ENCODE measurements at regions not wholly inside any gene's neighbourhood (a gene's known extent, or its start where the extent isn't known, plus 50 kb on each side); places are given as distances from the start of the nearest gene placed in this dataset.

- no peak for TF ChIP-seq CTCF (IDR thresholded peaks at IDR 0.05)
- no peak for TF ChIP-seq EP300 (IDR thresholded peaks at IDR 0.05; ENCODE audit: low read depth)
- no peak for TF ChIP-seq POLR2AphosphoS5 (IDR thresholded peaks at IDR 0.05)
These were observed 1072.3 kb upstream of the PCDH10 start for GRCh38 chr4:132076829-132077228.
